ENCODE measurements at regions not wholly inside any gene's neighbourhood (a gene's known extent, or its start where the extent isn't known, plus 50 kb on each side); places are given as distances from the start of the nearest gene placed in this dataset.

GRCh38 chr16:72645538-72645937, 402.4 kb downstream of the ZFHX3 start:
- TF ChIP-seq CTCF (IDR thresholded peaks at IDR 0.05; ENCODE audit: low read length) = no peak
- TF ChIP-seq EZH2 (IDR thresholded peaks at IDR 0.05; ENCODE audit: borderline replicate concordance, low read length) = no peak

Data from OCI-LY1 (cell line).